HAP-1 (cell line): ENCODE measurements at regions not wholly inside any gene's neighbourhood (a gene's known extent, or its start where the extent isn't known, plus 50 kb on each side); places are given as distances from the start of the nearest gene placed in this dataset.

Experiments used
- DNase-seq, 2 experiments: peaks; one replicate each; pipeline ENCODE4 v3.0.0-alpha.2; 2016 to 2020; ENCODE audit warnings: low spot score in 2 of 2
- H3K27me3 ChIP-seq: fragments of 250-450 bp; sonication (Bioruptor Pico); 2 replicates; pipeline ENCODE4 v1.5.1; 2020; ENCODE audit warnings: low read depth, mild to moderate bottlenecking, moderate library complexity
- H3K36me3 ChIP-seq: fragments of 250-450 bp; sonication (Bioruptor Pico); replicated peaks from 2 replicates; pipeline ENCODE4 v1.5.1; 2020; ENCODE audit warnings: mild to moderate bottlenecking
- H3K4me1 ChIP-seq: fragments of 250-450 bp; sonication (Bioruptor Pico); 2 replicates; pipeline ENCODE4 v1.5.1; 2020; ENCODE audit warnings: mild to moderate bottlenecking
- H3K4me3 ChIP-seq: fragments of 250-450 bp; sonication (Bioruptor Pico); 2 replicates; pipeline ENCODE4 v1.5.1; 2020; ENCODE audit warnings: mild to moderate bottlenecking, moderate library complexity
- H3K9me3 ChIP-seq: fragments of 250-450 bp; sonication (Bioruptor Pico); 2 replicates; pipeline ENCODE4 v1.5.1; 2020; ENCODE audit warnings: mild to moderate bottlenecking, moderate library complexity
- in situ Hi-C: fragments of 300-500 bp; cut with MboI; formaldehyde crosslinking; loops from 3 replicates; pipeline ENCODE4 v1.14.3; 2020; ENCODE audit warnings: low sequenced_read_pairs, inconsistent platforms, mixed read lengths

GRCh38 chr5:2329741-2330140 lies 421.7 kb downstream of the IRX2 start:
- Histone ChIP-seq H3K9me3 (no peaks in the 10 kb centered on the region), H3K36me3 (no peaks in the 10 kb centered on the region), H3K4me1 (no peaks in the 10 kb centered on the region), H3K4me3 (no peak overlapping the region), H3K27me3 (no peaks in the 10 kb centered on the region)
- in situ Hi-C loops: no loop called here
- no peak for DNase-seq

- DNase-seq: no peak
- Histone ChIP-seq H3K36me3 (no peaks in the 10 kb centered on the region), H3K4me1 (no peaks in the 10 kb centered on the region), H3K9me3 (peaks cover 3% of the 10 kb centered on the region; the same call in 1 of the 2 replicates), H3K27me3 (no peaks in the 10 kb centered on the region), H3K4me3 (no peak overlapping the region)
- in situ Hi-C loops: no loop called here
Measured at GRCh38 chr5:2326601-2327000, 424.9 kb downstream of the IRX2 start.

- no peaks in the 10 kb centered on the region for H3K36me3 ChIP-seq
- H3K9me3 ChIP-seq: peaks cover 3% of the 10 kb centered on the region; the same call in 1 of the 2 replicates
- no peaks in the 10 kb centered on the region for H3K4me1 ChIP-seq
- no peaks in the 10 kb centered on the region for H3K27me3 ChIP-seq
- in situ Hi-C loops: no loop called here
- no peak for DNase-seq
- H3K4me3 ChIP-seq: no peak overlapping the region
Measured at GRCh38 chr5:2324788-2325187, 426.7 kb downstream of the IRX2 start.

GRCh38 chr5:2320611-2321010 lies 430.9 kb downstream of the IRX2 start:
- H3K4me3 ChIP-seq: no peak overlapping the region
- H3K36me3 ChIP-seq: no peaks in the 10 kb centered on the region
- no peak for DNase-seq
- H3K9me3 ChIP-seq: peaks cover 3% of the 10 kb centered on the region
- in situ Hi-C loops: no loop called here
- H3K4me1 ChIP-seq: no peaks in the 10 kb centered on the region
- no peaks in the 10 kb centered on the region for H3K27me3 ChIP-seq

GRCh38 chr5:2317540-2317939 lies 433.9 kb downstream of the IRX2 start:
- in situ Hi-C loops: no loop called here
- H3K27me3 ChIP-seq: no peaks in the 10 kb centered on the region

GRCh38 chr5:2311851-2312250 lies 429.1 kb upstream of the IRX4 start:
- no peaks in the 10 kb centered on the region for H3K9me3 ChIP-seq
- H3K36me3 ChIP-seq: no peaks in the 10 kb centered on the region
- H3K4me3 ChIP-seq: no peak overlapping the region
- no peak for DNase-seq
- in situ Hi-C loops: no loop called here
- no peaks in the 10 kb centered on the region for H3K27me3 ChIP-seq
- no peaks in the 10 kb centered on the region for H3K4me1 ChIP-seq

More at GRCh38 chr5:2317540-2317939, 433.9 kb downstream of the IRX2 start:
- no peaks in the 10 kb centered on the region for H3K36me3 ChIP-seq
- DNase-seq: no peak
- H3K9me3 ChIP-seq: no peaks in the 10 kb centered on the region; the same call in 1 of the 2 replicates
- no peaks in the 10 kb centered on the region for H3K4me1 ChIP-seq
- H3K4me3 ChIP-seq: no peak overlapping the region

- DNase-seq: no peak
- Histone ChIP-seq H3K36me3 (no peaks in the 10 kb centered on the region), H3K4me1 (no peaks in the 10 kb centered on the region), H3K4me3 (no peak overlapping the region), H3K27me3 (no peaks in the 10 kb centered on the region), H3K9me3 (no peaks in the 10 kb centered on the region)
- in situ Hi-C loops: no loop called here
Measured at GRCh38 chr5:2310946-2311345, 428.2 kb upstream of the IRX4 start.

GRCh38 chr5:2307631-2308030 lies 424.9 kb upstream of the IRX4 start:
- H3K4me1 ChIP-seq: no peaks in the 10 kb centered on the region
- no peaks in the 10 kb centered on the region for H3K9me3 ChIP-seq
- no peak overlapping the region for H3K4me3 ChIP-seq
- DNase-seq: no peak
- no peaks in the 10 kb centered on the region for H3K27me3 ChIP-seq
- H3K36me3 ChIP-seq: no peaks in the 10 kb centered on the region
- in situ Hi-C loops: no loop called here

- no peaks in the 10 kb centered on the region for H3K36me3 ChIP-seq
- no peaks in the 10 kb centered on the region for H3K27me3 ChIP-seq
- in situ Hi-C loops: no loop called here
- no peak overlapping the region for H3K4me3 ChIP-seq
- no peak for DNase-seq
- no peaks in the 10 kb centered on the region for H3K9me3 ChIP-seq
- H3K4me1 ChIP-seq: no peaks in the 10 kb centered on the region
Measured at GRCh38 chr5:2306711-2307110, 424.0 kb upstream of the IRX4 start.

GRCh38 chr5:2303431-2304100 lies 420.8 kb upstream of the IRX4 start:
- no peaks in the 10 kb centered on the region for H3K9me3 ChIP-seq
- no peak for DNase-seq
- H3K4me3 ChIP-seq: no peak overlapping the region
- H3K27me3 ChIP-seq: no peaks in the 10 kb centered on the region
- in situ Hi-C loops: no loop called here
- H3K36me3 ChIP-seq: no peaks in the 10 kb centered on the region
- no peaks in the 10 kb centered on the region for H3K4me1 ChIP-seq

- in situ Hi-C loops: no loop called here
- Histone ChIP-seq H3K36me3 (no peaks in the 10 kb centered on the region), H3K4me3 (no peak overlapping the region), H3K4me1 (no peaks in the 10 kb centered on the region), H3K27me3 (no peaks in the 10 kb centered on the region), H3K9me3 (no peaks in the 10 kb centered on the region)
- no peak for DNase-seq
Measured at GRCh38 chr5:2302169-2302568, 419.4 kb upstream of the IRX4 start.

GRCh38 chr5:2300861-2301574 lies 418.3 kb upstream of the IRX4 start:
- DNase-seq: no peak
- Histone ChIP-seq H3K36me3 (no peaks in the 10 kb centered on the region), H3K4me1 (no peaks in the 10 kb centered on the region), H3K4me3 (no peak overlapping the region), H3K27me3 (no peaks in the 10 kb centered on the region), H3K9me3 (no peaks in the 10 kb centered on the region)
- in situ Hi-C loops: no loop called here

GRCh38 chr5:2300421-2300820 lies 417.7 kb upstream of the IRX4 start:
- Histone ChIP-seq H3K4me3 (no peak overlapping the region), H3K9me3 (no peaks in the 10 kb centered on the region), H3K27me3 (no peaks in the 10 kb centered on the region), H3K36me3 (no peaks in the 10 kb centered on the region), H3K4me1 (no peaks in the 10 kb centered on the region)
- in situ Hi-C loops: no loop called here
- DNase-seq: no peak

- H3K9me3 ChIP-seq: no peaks in the 10 kb centered on the region
Measured at GRCh38 chr5:2299388-2300220, 416.9 kb upstream of the IRX4 start.

More at GRCh38 chr5:2299388-2300220, 416.9 kb upstream of the IRX4 start:
- Histone ChIP-seq H3K4me3 (no peak overlapping the region), H3K4me1 (no peaks in the 10 kb centered on the region), H3K27me3 (no peaks in the 10 kb centered on the region), H3K36me3 (no peaks in the 10 kb centered on the region)
- in situ Hi-C loops: no loop called here
- no peak for DNase-seq
